GM19240 (cell line): ENCODE measurements at regions not wholly inside any gene's neighbourhood (a gene's known extent, or its start where the extent isn't known, plus 50 kb on each side); places are given as distances from the start of the nearest gene placed in this dataset.

Source experiments
- DNase-seq: peaks from one replicate; pipeline ENCODE4 v3.0.0; 2011; ENCODE audit warnings: low spot score; ENCODE audit not compliant: insufficient read length

GRCh38 chr4:180766045-180766444 is 1477.2 kb upstream of the TENM3 start:
- no peak for DNase-seq

- DNase-seq: no peak
Observed at GRCh38 chr4:180766944-180767729, 1476.1 kb upstream of the TENM3 start.

GRCh38 chr4:180768610-180769009 is 1474.6 kb upstream of the TENM3 start:
- no peak for DNase-seq

- no peak for DNase-seq
Observed at GRCh38 chr4:180769791-180770190, 1473.4 kb upstream of the TENM3 start.

- no peak for DNase-seq
Observed at GRCh38 chr4:180770265-180770664, 1472.9 kb upstream of the TENM3 start.

- no peak for DNase-seq
Observed at GRCh38 chr4:180784940-180785339, 1458.3 kb upstream of the TENM3 start.

- no peak for DNase-seq
Observed at GRCh38 chr4:180788729-180789128, 1454.5 kb upstream of the TENM3 start.

GRCh38 chr4:180789929-180790328 is 1453.3 kb upstream of the TENM3 start:
- DNase-seq: no peak

- DNase-seq: no peak
Observed at GRCh38 chr4:180790471-180790870, 1452.7 kb upstream of the TENM3 start.

GRCh38 chr4:180792541-180792940 is 1450.7 kb upstream of the TENM3 start:
- DNase-seq: no peak

- DNase-seq: no peak
Observed at GRCh38 chr4:180794333-180794732, 1448.9 kb upstream of the TENM3 start.

- DNase-seq: no peak
Observed at GRCh38 chr4:180798036-180798577, 1445.1 kb upstream of the TENM3 start.

GRCh38 chr4:180799798-180800197 is 1443.4 kb upstream of the TENM3 start:
- DNase-seq: no peak

GRCh38 chr4:180805101-180805500 is 1438.1 kb upstream of the TENM3 start:
- DNase-seq: no peak

- no peak for DNase-seq
Observed at GRCh38 chr4:180808862-180809261, 1434.3 kb upstream of the TENM3 start.

GRCh38 chr4:180809439-180809838 is 1433.8 kb upstream of the TENM3 start:
- no peak for DNase-seq

- no peak for DNase-seq
Observed at GRCh38 chr4:180810581-180810980, 1432.6 kb upstream of the TENM3 start.

GRCh38 chr4:180811556-180811955 is 1431.6 kb upstream of the TENM3 start:
- DNase-seq: no peak

- DNase-seq: no peak
Observed at GRCh38 chr4:180812783-180813182, 1430.4 kb upstream of the TENM3 start.

- DNase-seq: no peak
Observed at GRCh38 chr4:180814875-180815417, 1428.3 kb upstream of the TENM3 start.

- no peak for DNase-seq
Observed at GRCh38 chr4:180817529-180817928, 1425.7 kb upstream of the TENM3 start.

- no peak for DNase-seq
Observed at GRCh38 chr4:180823108-180823507, 1420.1 kb upstream of the TENM3 start.
